BLaER1 treated with 17β-estradiol and CSF1 and Interleukin-3, amounts not matched to agents 10 nM and 100 nM (cell line): ENCODE measurements at regions not wholly inside any gene's neighbourhood (a gene's known extent, or its start where the extent isn't known, plus 50 kb on each side); places are given as distances from the start of the nearest gene placed in this dataset.

Source experiments
- H3K27ac ChIP-seq, 11 experiments: shearing (Covaris generic); formaldehyde crosslinking; 2 replicates each; pipeline ENCODE4 v1.8.1; 2022
- H3K27me3 ChIP-seq, 11 experiments: shearing (Covaris generic); formaldehyde crosslinking; 2 replicates each; pipeline ENCODE4 v1.8.1; 2022
- H3K36me3 ChIP-seq, 11 experiments: shearing (Covaris generic); formaldehyde crosslinking; 2 replicates each; pipeline ENCODE4 v1.8.1; 2022
- H3K4me1 ChIP-seq, 10 experiments: shearing (Covaris generic); formaldehyde crosslinking; 2 replicates each; pipeline ENCODE4 v1.8.1; 2022
- H3K4me2 ChIP-seq, 11 experiments: shearing (Covaris generic); formaldehyde crosslinking; 2 replicates each; pipeline ENCODE4 v1.8.1; 2022
- H3K4me3 ChIP-seq, 10 experiments: shearing (Covaris generic); formaldehyde crosslinking; 2 replicates each; pipeline ENCODE4 v1.8.1; 2022
- H3K9ac ChIP-seq, 11 experiments: shearing (Covaris generic); formaldehyde crosslinking; 2 replicates each; pipeline ENCODE4 v1.8.1; 2022
- H3K9me3 ChIP-seq, 11 experiments: shearing (Covaris generic); formaldehyde crosslinking; replicated peaks in 1 of 11; 2 replicates each; pipeline ENCODE4 v1.8.1; 2022
- H4K20me1 ChIP-seq, 11 experiments: shearing (Covaris generic); formaldehyde crosslinking; 2 replicates each; pipeline ENCODE4 v1.8.1; 2022
- Cebpa-rat ChIP-seq, 11 experiments: shearing (Covaris generic); IDR thresholded peaks; 2 replicates each; pipeline ENCODE4 v1.8.1; 2022

DNA sequence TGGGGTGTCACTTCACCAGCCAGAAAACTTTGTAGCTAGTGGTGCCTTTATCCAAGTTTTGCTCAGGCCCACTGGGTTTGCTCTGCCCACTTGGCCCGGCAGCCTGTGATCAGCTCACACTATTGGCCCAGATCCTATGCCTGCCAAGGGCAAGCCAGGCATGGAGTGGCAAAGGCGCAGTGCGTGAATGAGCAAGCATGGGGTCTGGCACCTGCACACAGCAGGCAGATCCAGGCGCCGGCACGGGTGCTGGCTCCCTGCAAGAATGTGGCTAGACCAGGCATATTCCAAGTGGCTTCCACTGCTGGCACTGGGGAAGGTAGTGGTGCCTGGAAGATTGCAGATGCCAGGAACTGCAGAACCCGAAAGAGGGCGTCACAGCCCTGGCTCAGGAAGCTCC is 346.9 kb downstream of the LMBRD1 start:
- Histone ChIP-seq H3K27ac (no peak overlapping the region), H3K27me3 (no peaks in the 10 kb centered on the region), H3K9me3 (peaks cover 13 to 27% (median 20%) of the 10 kb centered on the region in 11 experiments; a peak in 20 of 22 replicates), H3K4me1 (no peaks in the 10 kb centered on the region), H4K20me1 (no peaks in the 10 kb centered on the region), H3K9ac (no peak overlapping the region), H3K36me3 (no peaks in the 10 kb centered on the region), H3K4me2 (no peak overlapping the region), H3K4me3 (no peak overlapping the region)
- TF ChIP-seq Cebpa-rat (IDR thresholded peaks at IDR 0.05): no peak
